PC-9 (cell line): ENCODE measurements at regions not wholly inside any gene's neighbourhood (a gene's known extent, or its start where the extent isn't known, plus 50 kb on each side); places are given as distances from the start of the nearest gene placed in this dataset.
"Not testable (repeated sequence)": the region's sequence is repeated elsewhere in the genome, so short reads cannot be mapped to it uniquely, and the experiment has no call there.

Source experiments
- BruUV-seq: library from RNA; stranded (reverse); fragments of 400-500 nt; replicated peaks from 2 replicates; lab custom pipeline; 2021; lab: Mats Ljungman, UMichigan
- CTCF ChIA-PET: fragments of 300-600 bp; sonication (Branson Sonifier 250); formaldehyde crosslinking; loops from one replicate; lab custom pipeline; 2022; ENCODE audit warnings: antibody characterized with exemption; lab: Charles Lee
- POLR2A ChIA-PET: fragments of 300-600 bp; sonication (Branson Sonifier 250); formaldehyde crosslinking; loops from one replicate; lab custom pipeline; 2022; ENCODE audit warnings: antibody characterized with exemption; ENCODE audit not compliant: unreplicated experiment; lab: Charles Lee
- DNase-seq, 2 experiments: peaks; one replicate each; pipeline versions ENCODE4 v3.0.0 to v3.0.0-alpha.2; 2015 to 2022; ENCODE audit warnings: mixed read lengths in 1 of 2
- H2AFZ ChIP-seq: fragments of 200-600 bp; sonication (generic); 2 replicates; pipeline ENCODE4 v1.8.1; 2017; ENCODE audit warnings: antibody characterized with exemption
- H3F3A ChIP-seq: fragments of 200-600 bp; sonication (generic); 2 replicates; pipeline ENCODE4 v1.8.1; 2017; ENCODE audit warnings: antibody characterized with exemption, mild to moderate bottlenecking, low read depth; ENCODE audit not compliant: insufficient read depth
- H3K27ac ChIP-seq: fragments of 200-600 bp; sonication (generic); 2 replicates; pipeline ENCODE4 v1.6.1; 2016; ENCODE audit warnings: mixed run types
- H3K27me3 ChIP-seq: fragments of 200-600 bp; sonication (generic); 2 replicates; pipeline ENCODE4 v1.6.1; 2016; ENCODE audit warnings: low read depth, mixed run types; ENCODE audit not compliant: insufficient read depth
- H3K36me3 ChIP-seq: fragments of 200-600 bp; sonication (generic); 2 replicates; pipeline ENCODE4 v1.6.1; 2016; ENCODE audit warnings: low read depth, mixed run types
- H3K4me1 ChIP-seq: fragments of 200-600 bp; sonication (generic); replicated peaks from 2 replicates; pipeline ENCODE4 v1.6.1; 2016; ENCODE audit warnings: mixed run types; ENCODE audit not compliant: insufficient read depth
- H3K4me2 ChIP-seq: fragments of 200-600 bp; sonication (generic); 2 replicates; pipeline ENCODE4 v1.6.1; 2017; ENCODE audit warnings: mixed run types
- H3K4me3 ChIP-seq: fragments of 200-600 bp; sonication (generic); 2 replicates; pipeline ENCODE4 v1.6.1; 2016; ENCODE audit warnings: mixed run types
- H3K79me2 ChIP-seq: fragments of 200-600 bp; sonication (generic); 2 replicates; pipeline ENCODE4 v1.6.1; 2017; ENCODE audit warnings: low read depth, mixed run types
- H3K9me2 ChIP-seq: fragments of 200-600 bp; sonication (generic); 2 replicates; pipeline ENCODE4 v1.8.1; 2017; ENCODE audit warnings: mild to moderate bottlenecking; ENCODE audit not compliant: insufficient read depth
- H3K9me3 ChIP-seq: fragments of 200-600 bp; sonication (generic); 2 replicates; pipeline ENCODE4 v1.8.1; 2016; ENCODE audit warnings: low read depth; ENCODE audit not compliant: insufficient read depth
- H4K20me1 ChIP-seq: fragments of 200-600 bp; sonication (generic); 2 replicates; pipeline ENCODE4 v1.8.1; 2017; ENCODE audit not compliant: insufficient read depth
- CTCF ChIP-seq: fragments of 200-600 bp; sonication (generic); conservative IDR thresholded peaks from 2 replicates; pipeline ENCODE4 v1.6.1; 2017; ENCODE audit warnings: mixed run types, antibody characterized with exemption, mild to moderate bottlenecking, moderate library complexity
- EZH2 ChIP-seq: fragments of 200-600 bp; sonication (generic); IDR thresholded peaks from 2 replicates; pipeline ENCODE4 v1.8.0; 2017; ENCODE audit warnings: antibody characterized with exemption, low read depth
- intact Hi-C: fragments of 100-400 bp; cut with micrococcal nuclease; formaldehyde crosslinking; loops from one replicate; pipeline ENCODE4 v1.10.0; 2022; ENCODE audit not compliant: unreplicated experiment

GRCh38 chr9:25804856-25805255, 126.6 kb upstream of the TUSC1 start:
- H4K20me1 ChIP-seq = no peaks in the 10 kb centered on the region
- no peaks in the 10 kb centered on the region for H3K9me2 ChIP-seq
- H3K4me2 ChIP-seq = no peak overlapping the region
- no peaks in the 10 kb centered on the region for H3K4me1 ChIP-seq
- POLR2A ChIA-PET = no interaction called here
- H3F3A ChIP-seq = no peaks in the 10 kb centered on the region
- no peak overlapping the region for H2AFZ ChIP-seq
- TF ChIP-seq EZH2 = no peak
- H3K79me2 ChIP-seq = no peaks in the 10 kb centered on the region
- H3K36me3 ChIP-seq = no peaks in the 10 kb centered on the region
- BruUV-seq = no TSS peak
- H3K4me3 ChIP-seq = no peak overlapping the region
- no peaks in the 10 kb centered on the region for H3K9me3 ChIP-seq
- CTCF ChIA-PET = no interaction called here
- H3K27ac ChIP-seq = no peak overlapping the region
- no peak for DNase-seq
- intact Hi-C loops = no loop called here
- no peaks in the 10 kb centered on the region for H3K27me3 ChIP-seq

- H3K9me3 ChIP-seq, H3K4me3 ChIP-seq, H3K79me2 ChIP-seq, H3K27me3 ChIP-seq, H3F3A ChIP-seq, DNase-seq, CTCF ChIA-PET, H3K4me2 ChIP-seq, H3K36me3 ChIP-seq, POLR2A ChIA-PET, H2AFZ ChIP-seq, H4K20me1 ChIP-seq, H3K4me1 ChIP-seq, intact Hi-C loops, BruUV-seq, H3K9me2 ChIP-seq, H3K27ac ChIP-seq: not testable (repeated sequence)
These were observed 123.7 kb upstream of the TUSC1 start for GRCh38 chr9:25801989-25802388.

GRCh38 chr9:25773805-25774204, 95.6 kb upstream of the TUSC1 start:
- H3K79me2 ChIP-seq = no peaks in the 10 kb centered on the region
- ChIA-PET POLR2A (no interaction called here), CTCF (no interaction called here)
- H3K4me3 ChIP-seq = no peak overlapping the region
- no peaks in the 10 kb centered on the region for H3K36me3 ChIP-seq
- intact Hi-C loops = no loop called here
- H3K4me1 ChIP-seq = no peaks in the 10 kb centered on the region
- H3K9me2 ChIP-seq = no peaks in the 10 kb centered on the region
- no peaks in the 10 kb centered on the region for H3K27me3 ChIP-seq
- H4K20me1 ChIP-seq = no peaks in the 10 kb centered on the region
- H3K27ac ChIP-seq = no peak overlapping the region
- H2AFZ ChIP-seq = no peak overlapping the region
- no peaks in the 10 kb centered on the region for H3F3A ChIP-seq
- no peak for DNase-seq
- no peaks in the 10 kb centered on the region for H3K9me3 ChIP-seq
- BruUV-seq = no TSS peak
- no peak for TF ChIP-seq EZH2
- TF ChIP-seq CTCF = no peak
- no peak overlapping the region for H3K4me2 ChIP-seq

- POLR2A ChIA-PET = no interaction called here
- no peaks in the 10 kb centered on the region for H3K79me2 ChIP-seq
- no peak overlapping the region for H3K27ac ChIP-seq
- no peaks in the 10 kb centered on the region for H4K20me1 ChIP-seq
- H2AFZ ChIP-seq = no peak overlapping the region
- H3K4me2 ChIP-seq = no peak overlapping the region
- intact Hi-C loops = no loop called here
- no peaks in the 10 kb centered on the region for H3K9me3 ChIP-seq
- H3K27me3 ChIP-seq = no peaks in the 10 kb centered on the region
- no peaks in the 10 kb centered on the region for H3K36me3 ChIP-seq
- DNase-seq = no peak
- CTCF ChIA-PET = no interaction called here
- H3K9me2 ChIP-seq = no peaks in the 10 kb centered on the region
- H3K4me3 ChIP-seq = no peak overlapping the region
- TF ChIP-seq CTCF (no peak), EZH2 (no peak)
- BruUV-seq = no TSS peak
- H3K4me1 ChIP-seq = no peaks in the 10 kb centered on the region
- no peaks in the 10 kb centered on the region for H3F3A ChIP-seq
These were observed 77.7 kb upstream of the TUSC1 start for GRCh38 chr9:25755951-25756350.
